Loucy (cell line): ENCODE measurements at regions not wholly inside any gene's neighbourhood (a gene's known extent, or its start where the extent isn't known, plus 50 kb on each side); places are given as distances from the start of the nearest gene placed in this dataset.

Source experiments
- CTCF ChIP-seq: fragments of 200-600 bp; sonication (generic); conservative IDR thresholded peaks from 2 replicates; pipeline ENCODE4 v1.5.1; 2014; ENCODE audit warnings: mild to moderate bottlenecking, antibody characterized with exemption, low read length
- EZH2phosphoT487 ChIP-seq: fragments of 200-600 bp; IDR thresholded peaks from 2 replicates; pipeline ENCODE4 v1.6.1; 2018; ENCODE audit warnings: antibody characterized with exemption, mild to moderate bottlenecking, moderate library complexity, borderline replicate concordance

- TF ChIP-seq CTCF (no peak), EZH2phosphoT487 (no peak)
These were observed 50.2 kb upstream of the CABLES1 start for GRCh38 chr18:23085066-23085465.
